ENCODE measurements at regions not wholly inside any gene's neighbourhood (a gene's known extent, or its start where the extent isn't known, plus 50 kb on each side); places are given as distances from the start of the nearest gene placed in this dataset.

DNA sequence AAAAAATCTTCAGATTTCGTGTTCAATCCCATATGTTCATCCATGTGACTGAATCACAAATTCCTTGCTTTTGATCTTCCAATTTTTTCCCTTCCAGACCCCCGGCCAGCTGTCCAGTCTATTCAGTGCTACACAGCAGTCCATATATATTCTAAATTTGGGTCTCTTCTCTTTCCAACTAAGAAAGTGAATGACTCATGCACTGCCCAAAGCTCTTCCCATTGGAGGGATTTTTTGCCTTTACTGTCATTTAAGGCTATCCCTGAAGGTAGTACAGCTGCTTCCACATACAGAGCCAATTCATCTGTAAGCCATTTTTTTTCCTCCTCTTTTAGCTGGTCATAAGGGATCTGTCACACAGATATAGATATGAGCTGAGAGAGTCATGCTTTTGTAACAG lies 478.3 kb downstream of the DMRT2 start:
- TF ChIP-seq, protein P1, sequence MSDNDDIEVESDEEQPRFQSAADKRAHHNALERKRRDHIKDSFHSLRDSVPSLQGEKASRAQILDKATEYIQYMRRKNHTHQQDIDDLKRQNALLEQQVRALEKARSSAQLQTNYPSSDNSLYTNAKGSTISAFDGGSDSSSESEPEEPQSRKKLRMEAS (IDR thresholded peaks at IDR 0.05): no peak
- TF ChIP-seq, protein P2, sequence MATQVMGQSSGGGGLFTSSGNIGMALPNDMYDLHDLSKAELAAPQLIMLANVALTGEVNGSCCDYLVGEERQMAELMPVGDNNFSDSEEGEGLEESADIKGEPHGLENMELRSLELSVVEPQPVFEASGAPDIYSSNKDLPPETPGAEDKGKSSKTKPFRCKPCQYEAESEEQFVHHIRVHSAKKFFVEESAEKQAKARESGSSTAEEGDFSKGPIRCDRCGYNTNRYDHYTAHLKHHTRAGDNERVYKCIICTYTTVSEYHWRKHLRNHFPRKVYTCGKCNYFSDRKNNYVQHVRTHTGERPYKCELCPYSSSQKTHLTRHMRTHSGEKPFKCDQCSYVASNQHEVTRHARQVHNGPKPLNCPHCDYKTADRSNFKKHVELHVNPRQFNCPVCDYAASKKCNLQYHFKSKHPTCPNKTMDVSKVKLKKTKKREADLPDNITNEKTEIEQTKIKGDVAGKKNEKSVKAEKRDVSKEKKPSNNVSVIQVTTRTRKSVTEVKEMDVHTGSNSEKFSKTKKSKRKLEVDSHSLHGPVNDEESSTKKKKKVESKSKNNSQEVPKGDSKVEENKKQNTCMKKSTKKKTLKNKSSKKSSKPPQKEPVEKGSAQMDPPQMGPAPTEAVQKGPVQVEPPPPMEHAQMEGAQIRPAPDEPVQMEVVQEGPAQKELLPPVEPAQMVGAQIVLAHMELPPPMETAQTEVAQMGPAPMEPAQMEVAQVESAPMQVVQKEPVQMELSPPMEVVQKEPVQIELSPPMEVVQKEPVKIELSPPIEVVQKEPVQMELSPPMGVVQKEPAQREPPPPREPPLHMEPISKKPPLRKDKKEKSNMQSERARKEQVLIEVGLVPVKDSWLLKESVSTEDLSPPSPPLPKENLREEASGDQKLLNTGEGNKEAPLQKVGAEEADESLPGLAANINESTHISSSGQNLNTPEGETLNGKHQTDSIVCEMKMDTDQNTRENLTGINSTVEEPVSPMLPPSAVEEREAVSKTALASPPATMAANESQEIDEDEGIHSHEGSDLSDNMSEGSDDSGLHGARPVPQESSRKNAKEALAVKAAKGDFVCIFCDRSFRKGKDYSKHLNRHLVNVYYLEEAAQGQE (IDR thresholded peaks at IDR 0.05; ENCODE audit: low read depth): no peak
- TF ChIP-seq ZBTB7A (IDR thresholded peaks at IDR 0.05; ENCODE audit: low read depth) (no peak), CREB1 (IDR thresholded peaks at IDR 0.05; ENCODE audit: low read depth) (no peak), TEAD4 (IDR thresholded peaks at IDR 0.05) (no peak), TAF1 (IDR thresholded peaks at IDR 0.05; ENCODE audit: low read depth) (no peak), FOXM1 (IDR thresholded peaks at IDR 0.05; ENCODE audit: borderline replicate concordance, low read depth) (no peak), CEBPB (IDR thresholded peaks at IDR 0.05) (no peak), TCF12 (IDR thresholded peaks at IDR 0.05; ENCODE audit: low read depth) (no peak), NFIC (IDR thresholded peaks at IDR 0.05) (no peak), RAD21 (IDR thresholded peaks at IDR 0.05; ENCODE audit: low read depth) (no peak), EP300 (IDR thresholded peaks at IDR 0.05; ENCODE audit: borderline replicate concordance) (no peak), EGR1 (IDR thresholded peaks at IDR 0.05) (no peak), YY1 (IDR thresholded peaks at IDR 0.05; ENCODE audit: low read depth) (no peak)
- TF ChIP-seq, protein P3, sequence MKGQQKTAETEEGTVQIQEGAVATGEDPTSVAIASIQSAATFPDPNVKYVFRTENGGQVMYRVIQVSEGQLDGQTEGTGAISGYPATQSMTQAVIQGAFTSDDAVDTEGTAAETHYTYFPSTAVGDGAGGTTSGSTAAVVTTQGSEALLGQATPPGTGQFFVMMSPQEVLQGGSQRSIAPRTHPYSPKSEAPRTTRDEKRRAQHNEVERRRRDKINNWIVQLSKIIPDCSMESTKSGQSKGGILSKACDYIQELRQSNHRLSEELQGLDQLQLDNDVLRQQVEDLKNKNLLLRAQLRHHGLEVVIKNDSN (IDR thresholded peaks at IDR 0.05): no peak

DNA sequence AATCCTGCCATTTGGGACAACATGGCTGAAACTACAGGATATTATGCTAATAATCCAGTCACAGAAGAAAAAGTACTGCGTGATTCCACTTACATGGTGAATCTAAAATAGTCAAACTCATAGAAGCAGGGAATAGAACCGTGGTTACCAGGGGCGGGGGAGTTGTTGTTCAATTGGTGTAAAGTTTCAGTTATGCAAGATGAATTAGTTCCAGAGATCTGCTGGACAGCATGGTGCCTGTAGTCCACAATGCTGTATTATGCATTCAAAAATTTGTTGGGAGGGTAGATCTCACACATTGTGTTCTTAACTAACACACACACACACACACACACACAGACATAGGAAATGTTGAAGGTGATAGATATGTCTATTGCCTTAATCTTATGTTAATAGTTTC lies 480.5 kb downstream of the DMRT2 start:
- TF ChIP-seq, protein P1 (IDR thresholded peaks at IDR 0.05): no peak
- TF ChIP-seq TCF12 (IDR thresholded peaks at IDR 0.05; ENCODE audit: low read depth): no peak
- TF ChIP-seq FOXM1 (IDR thresholded peaks at IDR 0.05; ENCODE audit: borderline replicate concordance, low read depth): no peak
- TF ChIP-seq, protein P2 (IDR thresholded peaks at IDR 0.05; ENCODE audit: low read depth): no peak
- TF ChIP-seq TEAD4 (IDR thresholded peaks at IDR 0.05): no peak

DNA sequence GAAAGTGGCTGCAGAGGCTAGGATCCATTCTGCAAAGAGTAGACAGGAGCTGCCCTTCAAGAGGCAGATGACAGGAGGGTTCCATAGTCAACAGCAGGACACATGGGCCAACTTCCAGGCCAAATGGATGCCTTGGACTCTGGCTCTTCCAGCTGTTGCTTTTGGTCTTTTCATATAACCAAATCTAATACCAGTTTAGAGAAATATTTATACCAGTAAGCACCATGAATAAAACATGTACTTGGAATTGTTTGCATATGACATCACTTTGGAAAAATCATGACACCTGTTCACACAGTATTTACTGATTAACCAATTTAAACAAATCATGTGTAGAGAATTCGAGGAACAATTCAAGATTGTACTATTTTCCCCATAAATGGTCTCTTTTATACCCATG lies 481.3 kb downstream of the DMRT2 start:
- TF ChIP-seq YY1 (IDR thresholded peaks at IDR 0.05; ENCODE audit: low read depth): no peak
- TF ChIP-seq, protein P1 (IDR thresholded peaks at IDR 0.05): no peak
- no peak for TF ChIP-seq FOXM1 (IDR thresholded peaks at IDR 0.05; ENCODE audit: borderline replicate concordance, low read depth)
- TF ChIP-seq, protein P3 (IDR thresholded peaks at IDR 0.05): no peak
- TF ChIP-seq CEBPB (IDR thresholded peaks at IDR 0.05): no peak
- no peak for TF ChIP-seq EGR1 (IDR thresholded peaks at IDR 0.05)
- TF ChIP-seq, protein P2 (IDR thresholded peaks at IDR 0.05; ENCODE audit: low read depth): no peak
- TF ChIP-seq TCF12 (IDR thresholded peaks at IDR 0.05; ENCODE audit: low read depth): no peak
- TF ChIP-seq NFIC (IDR thresholded peaks at IDR 0.05): no peak

DNA sequence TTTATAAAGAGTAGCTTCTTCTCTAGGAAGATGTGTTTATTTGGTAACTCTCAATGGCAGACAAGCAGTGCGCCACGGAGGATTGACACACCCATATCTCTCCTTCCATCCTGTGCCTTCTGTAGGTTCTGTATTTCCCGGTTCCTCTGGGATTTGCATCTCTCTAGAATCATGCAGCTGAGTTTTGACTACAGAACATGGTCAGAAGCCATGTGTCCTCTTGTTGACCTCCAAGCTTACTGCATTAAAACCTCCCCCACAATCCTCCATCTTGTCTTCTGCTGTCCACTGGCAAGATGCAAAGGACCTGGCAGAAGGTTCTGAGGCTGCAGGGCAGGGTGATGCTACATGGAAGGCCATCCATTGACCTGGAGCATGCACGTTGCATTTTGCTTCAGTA lies 482.0 kb downstream of the DMRT2 start:
- TF ChIP-seq YY1 (IDR thresholded peaks at IDR 0.05; ENCODE audit: low read depth) (no peak), ZBTB7A (IDR thresholded peaks at IDR 0.05; ENCODE audit: low read depth) (no peak), EGR1 (IDR thresholded peaks at IDR 0.05) (no peak), FOXM1 (IDR thresholded peaks at IDR 0.05; ENCODE audit: borderline replicate concordance, low read depth) (no peak), NFIC (IDR thresholded peaks at IDR 0.05) (no peak), CEBPB (IDR thresholded peaks at IDR 0.05) (no peak), EP300 (IDR thresholded peaks at IDR 0.05; ENCODE audit: borderline replicate concordance) (no peak), CREB1 (IDR thresholded peaks at IDR 0.05; ENCODE audit: low read depth) (no peak), RAD21 (IDR thresholded peaks at IDR 0.05; ENCODE audit: low read depth) (no peak), TEAD4 (IDR thresholded peaks at IDR 0.05) (no peak), TAF1 (IDR thresholded peaks at IDR 0.05; ENCODE audit: low read depth) (no peak), TCF12 (IDR thresholded peaks at IDR 0.05; ENCODE audit: low read depth) (no peak)
- TF ChIP-seq, protein P1 (IDR thresholded peaks at IDR 0.05): no peak
- TF ChIP-seq, protein P2 (IDR thresholded peaks at IDR 0.05; ENCODE audit: low read depth): no peak
- TF ChIP-seq, protein P3 (IDR thresholded peaks at IDR 0.05): no peak
